22Rv1 (cell line): ENCODE measurements at regions not wholly inside any gene's neighbourhood (a gene's known extent, or its start where the extent isn't known, plus 50 kb on each side); places are given as distances from the start of the nearest gene placed in this dataset.

ENCODE experiments used
- CTCF ChIP-seq: fragments of 450-650 bp; IDR thresholded peaks from 2 replicates; pipeline ENCODE4 v1.5.1; 2017; ENCODE audit warnings: mild to moderate bottlenecking
- ZFX ChIP-seq: fragments of 450-650 bp; IDR thresholded peaks from 2 replicates; pipeline ENCODE4 v1.6.1; 2017; ENCODE audit warnings: antibody characterized with exemption, borderline replicate concordance

- TF ChIP-seq CTCF (no peak), ZFX (no peak)
Measured at GRCh38 chr7:83301416-83301815, 138.7 kb upstream of the PCLO start.
